GM12865 (cell line): ENCODE measurements at regions not wholly inside any gene's neighbourhood (a gene's known extent, or its start where the extent isn't known, plus 50 kb on each side); places are given as distances from the start of the nearest gene placed in this dataset.
"Not testable (repeated sequence)": the region's sequence is repeated elsewhere in the genome, so short reads cannot be mapped to it uniquely, and the experiment has no call there.

Experiments
- DNase-seq: peaks from one replicate; pipeline ENCODE4 v3.0.0; 2010; ENCODE audit warnings: low read depth
- H3K4me3 ChIP-seq: 2 replicates; pipeline ENCODE4 v1.5.1; 2011; ENCODE audit warnings: mild to moderate bottlenecking, low read depth, low read length, control low read depth
- TF ChIP-seq, protein P1 (sequence below): IDR thresholded peaks from 2 replicates; pipeline ENCODE4 v1.5.1; 2011; ENCODE audit warnings: low read length, control low read depth, low read depth, inconsistent platforms; ENCODE audit not compliant: insufficient read depth; ENCODE audit errors: missing control alignments

DNA sequence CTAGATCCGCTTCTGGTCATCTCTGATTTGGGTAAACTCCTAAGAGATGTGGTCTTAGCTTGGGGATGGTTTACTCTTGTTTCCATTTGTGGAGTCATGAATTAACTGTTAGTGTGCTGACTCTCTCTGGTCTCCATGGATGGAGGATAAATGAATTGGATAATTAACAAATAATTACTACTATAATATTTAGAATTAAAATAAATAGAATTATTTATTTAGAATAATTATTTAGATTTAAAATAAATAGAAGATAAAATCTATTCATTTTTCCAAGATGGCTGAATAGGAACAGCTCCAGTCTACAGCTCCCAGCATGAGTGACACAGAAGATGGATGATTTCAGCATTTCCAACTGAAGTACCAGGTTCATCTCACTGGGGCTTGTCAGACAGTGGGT lies 1587.4 kb upstream of the AGA start:
- H3K4me3 ChIP-seq: no peak overlapping the region
- DNase-seq: no peak
- TF ChIP-seq, protein P1, sequence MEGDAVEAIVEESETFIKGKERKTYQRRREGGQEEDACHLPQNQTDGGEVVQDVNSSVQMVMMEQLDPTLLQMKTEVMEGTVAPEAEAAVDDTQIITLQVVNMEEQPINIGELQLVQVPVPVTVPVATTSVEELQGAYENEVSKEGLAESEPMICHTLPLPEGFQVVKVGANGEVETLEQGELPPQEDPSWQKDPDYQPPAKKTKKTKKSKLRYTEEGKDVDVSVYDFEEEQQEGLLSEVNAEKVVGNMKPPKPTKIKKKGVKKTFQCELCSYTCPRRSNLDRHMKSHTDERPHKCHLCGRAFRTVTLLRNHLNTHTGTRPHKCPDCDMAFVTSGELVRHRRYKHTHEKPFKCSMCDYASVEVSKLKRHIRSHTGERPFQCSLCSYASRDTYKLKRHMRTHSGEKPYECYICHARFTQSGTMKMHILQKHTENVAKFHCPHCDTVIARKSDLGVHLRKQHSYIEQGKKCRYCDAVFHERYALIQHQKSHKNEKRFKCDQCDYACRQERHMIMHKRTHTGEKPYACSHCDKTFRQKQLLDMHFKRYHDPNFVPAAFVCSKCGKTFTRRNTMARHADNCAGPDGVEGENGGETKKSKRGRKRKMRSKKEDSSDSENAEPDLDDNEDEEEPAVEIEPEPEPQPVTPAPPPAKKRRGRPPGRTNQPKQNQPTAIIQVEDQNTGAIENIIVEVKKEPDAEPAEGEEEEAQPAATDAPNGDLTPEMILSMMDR: no peak

DNA sequence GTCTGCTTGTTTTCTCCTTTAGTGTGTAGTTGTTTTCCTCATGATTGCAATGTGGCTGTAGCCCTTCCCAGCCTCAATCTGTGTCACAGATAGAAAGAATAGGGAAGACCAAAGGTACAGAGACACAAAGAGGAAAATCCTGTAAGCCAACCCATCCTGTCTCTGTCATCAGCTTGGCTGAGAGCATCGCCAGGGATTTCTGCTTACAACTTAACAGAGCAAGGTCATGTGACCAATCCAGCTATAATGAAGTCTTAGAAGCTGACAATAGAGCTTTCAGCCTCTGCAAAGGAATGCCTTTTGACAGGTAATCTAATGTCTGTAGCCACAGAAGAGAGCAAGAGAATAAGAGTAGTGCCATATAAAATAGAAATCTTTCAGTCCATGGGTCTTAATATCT lies 1598.0 kb upstream of the AGA start:
- no peak overlapping the region for H3K4me3 ChIP-seq
- DNase-seq: no peak
- TF ChIP-seq, protein P1: no peak

DNA sequence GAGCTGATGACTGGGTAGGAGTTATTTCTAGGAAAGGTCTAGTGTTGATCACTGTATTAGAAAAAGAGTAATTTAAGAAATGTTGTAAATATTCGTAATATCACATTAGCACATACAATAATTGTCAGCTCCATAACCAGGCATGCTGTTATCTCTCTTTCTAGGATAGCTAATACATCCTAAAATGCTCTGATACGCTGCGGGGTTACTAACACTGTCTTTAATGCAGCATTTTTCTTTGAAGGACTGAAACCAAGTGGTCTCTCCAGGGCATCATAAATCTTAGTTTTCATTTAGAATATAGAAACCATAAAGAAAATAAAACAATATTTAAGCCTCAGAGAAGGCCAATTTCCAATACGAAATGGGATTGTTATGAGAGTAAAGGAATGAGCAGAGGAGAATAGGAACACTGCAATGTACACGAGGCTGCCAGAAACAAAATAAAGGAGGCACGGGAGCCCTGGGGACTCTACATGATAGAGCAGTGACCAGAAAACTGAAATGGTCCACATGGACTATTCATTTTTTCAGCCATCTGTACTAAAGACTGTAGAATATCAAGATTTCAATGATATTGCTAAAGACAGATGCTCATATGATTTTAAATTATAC lies 1606.7 kb upstream of the AGA start:
- TF ChIP-seq, protein P1: no peak
- H3K4me3 ChIP-seq: no peak overlapping the region
- no peak for DNase-seq

DNA sequence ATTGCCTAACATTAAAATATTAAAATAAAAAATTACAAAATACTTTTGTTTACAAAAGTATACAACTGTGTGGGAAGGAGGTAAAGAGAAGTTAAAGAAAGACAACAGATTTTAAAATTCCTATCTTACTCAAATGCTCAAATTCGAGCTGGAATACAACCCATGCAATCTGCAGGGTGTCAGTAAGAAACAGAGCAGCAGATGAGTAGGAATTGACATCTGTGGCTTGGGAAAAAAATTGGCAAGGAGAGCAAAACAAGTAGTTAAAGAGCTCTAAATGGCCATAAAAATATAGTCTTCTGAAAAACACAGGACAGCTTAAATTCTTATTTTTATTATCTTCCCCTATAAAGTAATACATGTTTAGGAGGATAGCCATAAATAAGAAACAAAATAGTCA lies 1609.0 kb upstream of the AGA start:
- DNase-seq: no peak
- H3K4me3 ChIP-seq: no peak overlapping the region
- TF ChIP-seq, protein P1: no peak

DNA sequence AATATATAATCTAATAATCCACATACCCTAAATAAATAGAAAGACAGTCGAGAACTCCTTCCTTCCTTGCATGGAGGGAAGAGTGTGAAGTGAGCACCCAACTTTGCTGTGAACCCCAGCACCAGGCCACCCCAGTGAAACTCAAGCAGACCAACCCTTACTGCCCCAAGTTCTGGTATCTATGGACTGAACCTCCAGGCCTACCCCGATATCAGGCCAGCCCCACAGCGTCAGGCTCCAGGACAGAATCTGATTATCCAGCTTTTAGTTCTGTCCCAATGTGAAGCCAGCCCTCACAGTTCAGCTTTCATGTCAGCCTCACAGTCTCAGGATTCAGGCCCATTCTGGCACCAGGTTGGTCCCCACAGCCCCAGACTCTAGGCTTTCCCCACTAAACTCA lies 1617.2 kb upstream of the AGA start:
- no peak for DNase-seq
- TF ChIP-seq, protein P1: no peak
- H3K4me3 ChIP-seq: no peak overlapping the region

DNA sequence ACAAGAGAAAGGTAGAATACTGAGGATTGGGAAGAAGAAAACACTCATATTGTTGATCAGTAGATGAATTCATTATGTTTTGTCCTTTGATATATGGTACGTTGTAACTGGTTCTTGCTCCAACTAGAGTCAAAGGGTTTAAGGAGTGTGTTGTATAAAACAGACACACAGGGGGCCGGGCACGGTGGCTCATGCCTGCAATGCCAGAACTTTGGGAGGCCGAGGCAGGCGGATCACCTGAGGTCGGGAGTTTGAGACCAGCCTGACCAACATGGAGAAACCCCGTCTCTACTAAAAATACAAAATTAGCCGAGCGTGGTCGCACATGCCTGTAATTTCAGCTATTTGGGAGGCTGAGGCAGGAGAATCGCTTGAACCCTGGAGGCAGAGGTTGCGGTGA lies 1624.0 kb upstream of the AGA start:
- not testable (repeated sequence) for DNase-seq, H3K4me3 ChIP-seq

DNA sequence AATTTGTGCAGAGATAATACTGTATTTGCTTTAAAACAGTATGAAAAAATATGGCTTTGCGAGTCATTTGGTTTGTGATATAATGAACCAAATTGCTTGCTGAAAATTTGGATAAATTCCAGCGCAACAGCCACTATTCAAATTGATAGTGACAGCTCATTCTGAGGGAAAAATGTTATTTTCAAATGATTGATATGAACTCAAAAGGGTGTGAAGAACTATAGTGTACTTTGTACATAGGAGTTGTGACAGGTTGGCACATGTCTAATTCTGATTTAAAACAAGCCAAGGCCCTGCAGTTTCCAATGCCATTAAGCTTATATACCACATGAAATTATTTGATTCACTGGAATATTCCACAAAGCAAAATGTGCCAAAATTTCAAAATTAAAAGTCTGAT lies 1628.9 kb upstream of the AGA start:
- H3K4me3 ChIP-seq: no peak overlapping the region
- TF ChIP-seq, protein P1: no peak

More for the DNA sequence above, 1628.9 kb upstream of the AGA start:
- no peak for DNase-seq
